Retina (tissue), 1 donor: ENCODE measurements at regions not wholly inside any gene's neighbourhood (a gene's known extent, or its start where the extent isn't known, plus 50 kb on each side); places are given as distances from the start of the nearest gene placed in this dataset.

Source experiments
- DNase-seq: peaks from one replicate; pipeline ENCODE4 v3.0.0-alpha.2; 2016

GRCh38 chr2:41903474-41904135, 144.2 kb upstream of the PKDCC start:
- no peak for DNase-seq

- no peak for DNase-seq
Observed at GRCh38 chr2:41904459-41904858, 143.4 kb upstream of the PKDCC start.

- no peak for DNase-seq
Observed at GRCh38 chr2:41905597-41906337, 142.1 kb upstream of the PKDCC start.

- DNase-seq = no peak
Observed at GRCh38 chr2:41906338-41906725, 141.5 kb upstream of the PKDCC start.

GRCh38 chr2:41907141-41907540, 140.7 kb upstream of the PKDCC start:
- DNase-seq = no peak

GRCh38 chr2:41907771-41908207, 140.0 kb upstream of the PKDCC start:
- no peak for DNase-seq

- no peak for DNase-seq
Observed at GRCh38 chr2:41908349-41908748, 139.5 kb upstream of the PKDCC start.

- peak; percentile 46 for DNase-seq
Observed at GRCh38 chr2:41909584-41909983, 138.2 kb upstream of the PKDCC start.

GRCh38 chr2:41910126-41910525, 137.7 kb upstream of the PKDCC start:
- no peak for DNase-seq

- DNase-seq = no peak
Observed at GRCh38 chr2:41911033-41911432, 136.8 kb upstream of the PKDCC start.

- DNase-seq = no peak
Observed at GRCh38 chr2:41912337-41912736, 135.5 kb upstream of the PKDCC start.

GRCh38 chr2:41912776-41913175, 135.0 kb upstream of the PKDCC start:
- DNase-seq = no peak

GRCh38 chr2:41913311-41913710, 134.5 kb upstream of the PKDCC start:
- DNase-seq = no peak

GRCh38 chr2:41913921-41914609, 133.8 kb upstream of the PKDCC start:
- DNase-seq = no peak

GRCh38 chr2:41914936-41915335, 132.9 kb upstream of the PKDCC start:
- no peak for DNase-seq

- DNase-seq = no peak
Observed at GRCh38 chr2:41916177-41916576, 131.6 kb upstream of the PKDCC start.

GRCh38 chr2:41917587-41917986, 130.2 kb upstream of the PKDCC start:
- DNase-seq = no peak

- no peak for DNase-seq
Observed at GRCh38 chr2:41919135-41919534, 128.7 kb upstream of the PKDCC start.

- no peak for DNase-seq
Observed at GRCh38 chr2:41920181-41920580, 127.6 kb upstream of the PKDCC start.

- DNase-seq = no peak
Observed at GRCh38 chr2:41920812-41921211, 127.0 kb upstream of the PKDCC start.

- DNase-seq = no peak
Observed at GRCh38 chr2:41922177-41922576, 125.6 kb upstream of the PKDCC start.

- DNase-seq = no peak
Observed at GRCh38 chr2:41923156-41923786, 124.5 kb upstream of the PKDCC start.

GRCh38 chr2:41924024-41924423, 123.8 kb upstream of the PKDCC start:
- no peak for DNase-seq
